Body of pancreas (tissue), 4 donors: ENCODE measurements at regions not wholly inside any gene's neighbourhood (a gene's known extent, or its start where the extent isn't known, plus 50 kb on each side); places are given as distances from the start of the nearest gene placed in this dataset.

Source experiments
- ATAC-seq: fragments of 150-250 bp; one replicate; pipeline ENCODE4 v1.9.1; 2016
- DNase-seq, 4 donors: peaks; one replicate each; pipeline ENCODE4 v3.0.0-alpha.2; 2019
- H3K27ac ChIP-seq, 4 donors: fragments of 200-600 bp; sonication (generic); 1 replicate in 3 of 4; 2 replicates in 1 of 4; pipeline versions ENCODE4 v1.5.1 to v1.6.1; 2016 to 2019; ENCODE audit warnings: mild to moderate bottlenecking in 1 of 4, mixed read lengths in 1 of 4, moderate library complexity in 1 of 4
- H3K27me3 ChIP-seq, 2 donors: fragments of 200-600 bp; sonication (generic); one replicate each; pipeline ENCODE4 v1.6.0; 2016; ENCODE audit warnings: mild to moderate bottlenecking in 1 of 2
- H3K36me3 ChIP-seq, 2 donors: fragments of 200-600 bp; sonication (generic); replicated peaks in 1 of 2; 2 replicates each; pipeline ENCODE4 v1.5.1; 2016; ENCODE audit warnings: low read depth in 2 of 2; ENCODE audit not compliant: insufficient read depth in 1 of 2
- H3K4me1 ChIP-seq: fragments of 200-600 bp; sonication (generic); one replicate; pipeline ENCODE4 v1.6.0; 2016
- H3K4me3 ChIP-seq, 2 donors: fragments of 200-600 bp; sonication (generic); 1 replicate in 1 of 2; 2 replicates in 1 of 2; pipeline ENCODE4 v1.5.1; 2016 to 2019
- H3K9me3 ChIP-seq, 3 donors: fragments of 200-600 bp; sonication (generic); 1 replicate in 2 of 3; 2 replicates in 1 of 3; pipeline ENCODE4 v1.5.1; 2016
- POLR2A ChIP-seq, 3 donors: fragments of 450-650 bp; IDR thresholded peaks; one replicate each; pipeline ENCODE4 v1.6.1; 2016; ENCODE audit warnings: antibody characterized with exemption in 3 of 3, mild to moderate bottlenecking in 2 of 3
- WGBS, 2 donors: methylation state at CpG; one replicate each; pipeline ENCODE4 v1.1.5; 2017; 5-methylcytosine and 5-hydroxymethylcytosine counted together
- intact Hi-C: fragments of 100-400 bp; cut with DNase I; formaldehyde crosslinking; loops from one replicate; pipeline ENCODE4 v1.15.1; 2023
- TF ChIP-seq, protein P1 (sequence below), 7 experiments: fragments of 450-650 bp in 4 of 7; fragments of 200-600 bp in 3 of 7; sonication (generic) in 3 of 7; IDR thresholded peaks; one replicate each; pipeline ENCODE4 v1.5.1; 2016 to 2019; ENCODE audit warnings: antibody characterized with exemption in 7 of 7

DNA sequence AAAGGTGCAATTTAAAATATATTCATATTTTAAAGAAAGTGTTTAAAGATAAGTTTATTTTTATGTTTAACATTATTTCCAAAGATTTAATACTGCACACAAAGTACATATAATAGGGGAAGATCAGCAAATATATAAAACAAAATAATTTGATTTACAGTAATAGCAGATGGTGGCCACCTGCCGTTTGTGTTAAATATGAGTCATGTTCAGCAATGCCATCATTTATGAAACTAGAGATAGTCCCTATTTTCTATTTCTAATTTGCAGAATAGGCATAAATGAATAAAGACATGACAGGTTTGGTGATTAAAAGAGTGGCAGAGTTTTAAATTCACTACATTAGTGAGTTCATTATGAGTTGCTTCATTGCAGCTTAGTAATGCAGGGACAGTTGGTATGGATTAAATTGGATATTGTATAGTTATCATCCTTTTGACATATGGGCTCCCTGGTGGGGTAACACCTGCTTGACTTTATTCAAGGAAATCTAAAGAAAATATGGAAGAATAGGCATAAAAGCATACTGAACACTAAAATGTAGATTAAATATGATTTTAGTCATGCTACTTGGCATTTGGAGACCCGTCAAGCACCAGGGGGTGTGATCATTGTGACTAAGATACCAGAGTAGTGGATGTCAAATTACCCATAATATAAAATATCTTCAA lies 78.8 kb upstream of the BANK1 start:
- no peak overlapping the region for H3K27ac ChIP-seq
- no peaks in the 10 kb centered on the region for H3K36me3 ChIP-seq
- intact Hi-C loops, result no loop called here
- no peak overlapping the region for H3K4me3 ChIP-seq
- no peaks in the 10 kb centered on the region for H3K4me1 ChIP-seq
- TF ChIP-seq, protein P1, sequence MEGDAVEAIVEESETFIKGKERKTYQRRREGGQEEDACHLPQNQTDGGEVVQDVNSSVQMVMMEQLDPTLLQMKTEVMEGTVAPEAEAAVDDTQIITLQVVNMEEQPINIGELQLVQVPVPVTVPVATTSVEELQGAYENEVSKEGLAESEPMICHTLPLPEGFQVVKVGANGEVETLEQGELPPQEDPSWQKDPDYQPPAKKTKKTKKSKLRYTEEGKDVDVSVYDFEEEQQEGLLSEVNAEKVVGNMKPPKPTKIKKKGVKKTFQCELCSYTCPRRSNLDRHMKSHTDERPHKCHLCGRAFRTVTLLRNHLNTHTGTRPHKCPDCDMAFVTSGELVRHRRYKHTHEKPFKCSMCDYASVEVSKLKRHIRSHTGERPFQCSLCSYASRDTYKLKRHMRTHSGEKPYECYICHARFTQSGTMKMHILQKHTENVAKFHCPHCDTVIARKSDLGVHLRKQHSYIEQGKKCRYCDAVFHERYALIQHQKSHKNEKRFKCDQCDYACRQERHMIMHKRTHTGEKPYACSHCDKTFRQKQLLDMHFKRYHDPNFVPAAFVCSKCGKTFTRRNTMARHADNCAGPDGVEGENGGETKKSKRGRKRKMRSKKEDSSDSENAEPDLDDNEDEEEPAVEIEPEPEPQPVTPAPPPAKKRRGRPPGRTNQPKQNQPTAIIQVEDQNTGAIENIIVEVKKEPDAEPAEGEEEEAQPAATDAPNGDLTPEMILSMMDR (IDR thresholded peaks at IDR 0.05), result no peak
- no peak for TF ChIP-seq POLR2A (IDR thresholded peaks at IDR 0.05)
- peaks cover 0 to 6% (median 0%) of the 10 kb centered on the region in 3 donors for H3K9me3 ChIP-seq
- no peaks in the 10 kb centered on the region for H3K27me3 ChIP-seq
- 68 to 69% methylated on average over 2 of the region's 2 CpGs for WGBS, 2 donors
- DNase-seq (no peak), ATAC-seq (no peak)

DNA sequence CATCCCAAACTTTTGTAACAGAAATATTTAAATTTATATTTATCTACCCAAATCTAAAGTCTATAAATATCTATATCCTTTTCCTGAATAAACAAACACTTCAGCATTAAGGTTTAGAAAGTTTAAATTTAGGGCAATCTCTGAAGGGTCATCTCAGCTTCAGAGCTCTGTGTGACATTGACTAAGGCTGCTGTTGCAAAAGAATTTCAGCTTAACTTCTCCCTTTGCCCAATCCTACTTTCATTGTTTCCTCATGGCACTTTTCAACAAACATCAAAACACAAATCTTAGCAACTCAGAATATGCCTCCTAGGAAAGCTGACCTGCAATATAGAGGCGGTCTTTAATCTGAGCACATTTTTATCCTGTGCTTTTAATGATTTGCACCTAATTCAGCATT lies 79.7 kb upstream of the BANK1 start:
- Histone ChIP-seq H3K27me3 (no peaks in the 10 kb centered on the region), H3K27ac (no peak overlapping the region), H3K4me3 (no peak overlapping the region), H3K4me1 (no peaks in the 10 kb centered on the region), H3K9me3 (peaks cover 0 to 11% (median 0%) of the 10 kb centered on the region in 3 donors), H3K36me3 (no peaks in the 10 kb centered on the region)
- DNase-seq, result no peak
- WGBS, 2 donors, result 70% methylated on average over 1 of the region's 1 CpG
- intact Hi-C loops, result no loop called here
- ATAC-seq, result no peak
- TF ChIP-seq POLR2A (IDR thresholded peaks at IDR 0.05), result no peak
- TF ChIP-seq, protein P1 (IDR thresholded peaks at IDR 0.05), result no peak

DNA sequence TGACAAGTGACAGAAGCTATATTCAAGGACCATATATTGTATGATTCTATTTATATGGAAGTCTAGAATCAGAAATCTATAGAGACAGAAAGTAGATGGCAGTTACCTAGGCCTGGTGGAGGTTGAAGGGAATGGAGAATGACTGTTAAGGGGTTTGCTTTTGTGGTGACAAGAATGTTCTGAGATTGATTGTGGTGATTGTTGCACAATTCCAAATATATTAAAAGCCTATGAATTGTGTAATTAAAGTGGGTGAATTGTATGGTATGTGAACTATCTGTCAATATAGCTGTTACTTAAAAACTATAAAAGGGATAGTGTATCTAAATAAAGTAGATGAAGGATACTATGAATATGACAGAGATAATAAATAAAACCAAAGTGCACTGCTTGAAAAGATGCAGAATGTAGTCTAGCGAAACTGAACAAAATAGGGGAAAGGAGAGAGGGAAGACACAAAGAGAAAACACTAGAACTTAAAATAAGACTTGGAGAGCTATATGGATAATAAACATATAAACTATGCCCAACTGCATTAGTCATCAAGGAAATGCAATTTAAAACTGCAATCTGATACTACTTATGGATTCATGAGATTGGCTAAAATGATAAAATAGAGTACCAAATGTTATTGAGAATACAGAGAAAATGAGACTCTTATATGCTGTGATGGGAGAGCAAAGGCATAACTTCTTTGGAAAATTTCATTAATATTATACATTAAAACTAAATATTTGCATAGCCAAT lies 82.1 kb upstream of the BANK1 start:
- intact Hi-C loops, result no loop called here
- Histone ChIP-seq H3K36me3 (no peaks in the 10 kb centered on the region), H3K27me3 (no peaks in the 10 kb centered on the region), H3K9me3 (peaks cover 0 to 5% (median 0%) of the 10 kb centered on the region in 3 donors), H3K27ac (no peak overlapping the region), H3K4me3 (no peak overlapping the region), H3K4me1 (no peaks in the 10 kb centered on the region)
- TF ChIP-seq, protein P1 (IDR thresholded peaks at IDR 0.05), result no peak
- no peak for TF ChIP-seq POLR2A (IDR thresholded peaks at IDR 0.05)
- WGBS, 2 donors, result 86 to 92% methylated on average over 1 of the region's 1 CpG
- DNase-seq (no peak), ATAC-seq (no peak)

DNA sequence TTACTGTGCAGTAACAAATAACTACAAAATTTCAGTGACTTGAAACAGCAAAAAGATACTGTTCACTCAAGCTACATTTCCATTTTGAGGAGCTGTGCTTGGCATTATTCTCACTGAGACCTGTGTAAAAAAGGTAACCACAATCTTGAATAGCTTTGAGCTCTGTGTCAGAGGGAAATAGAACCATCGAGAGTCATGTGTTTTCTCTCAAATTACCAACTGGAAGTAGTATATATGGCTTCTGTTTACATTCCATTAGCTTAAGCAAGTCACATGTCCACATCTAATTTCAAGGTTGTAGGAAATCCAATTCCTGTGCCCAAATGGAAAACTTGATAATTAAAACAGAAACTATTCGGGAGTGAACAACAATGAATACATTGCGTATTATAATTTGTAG lies 82.9 kb upstream of the BANK1 start:
- H3K9me3 ChIP-seq, result peaks cover 0 to 5% (median 0%) of the 10 kb centered on the region in 3 donors
- 62 to 68% methylated on average over 3 of the region's 3 CpGs for WGBS, 2 donors
- no peak overlapping the region for H3K4me3 ChIP-seq
- no peak for TF ChIP-seq POLR2A (IDR thresholded peaks at IDR 0.05)
- TF ChIP-seq, protein P1 (IDR thresholded peaks at IDR 0.05), result no peak
- no peak overlapping the region for H3K27ac ChIP-seq
- no peaks in the 10 kb centered on the region for H3K27me3 ChIP-seq
- intact Hi-C loops, result no loop called here
- no peaks in the 10 kb centered on the region for H3K4me1 ChIP-seq
- no peaks in the 10 kb centered on the region for H3K36me3 ChIP-seq
- ATAC-seq (no peak), DNase-seq (no peak)
